ENCODE measurements at regions not wholly inside any gene's neighbourhood (a gene's known extent, or its start where the extent isn't known, plus 50 kb on each side); places are given as distances from the start of the nearest gene placed in this dataset.

- no peak overlapping the region for H3K4me2 ChIP-seq (replicated peaks; ENCODE audit: extremely low read depth, low read length, poor library complexity, severe bottlenecking)
- H4K20me1 ChIP-seq (ENCODE audit: insufficient read depth, low read length), result no peaks in the 10 kb centered on the region
- TF ChIP-seq CTCF (IDR thresholded peaks at IDR 0.05), result no peak
- no peak overlapping the region for H2AFZ ChIP-seq (ENCODE audit: insufficient read depth, low read depth, low read length, poor library complexity, severe bottlenecking)
- no peaks in the 10 kb centered on the region for H3K9me3 ChIP-seq (replicated peaks in 1 of 2; ENCODE audit: control insufficient read depth in 1 of 2, insufficient read depth in 1 of 2, low read length in 2 of 2)
- no peaks in the 10 kb centered on the region for H3K27me3 ChIP-seq (ENCODE audit: control insufficient read depth in 2 of 2, insufficient read depth in 2 of 2, low read length in 2 of 2)
- no peak overlapping the region for H3K27ac Mint-ChIP-seq
- H3K36me3 Mint-ChIP-seq, result no peaks in the 10 kb centered on the region
- H3K27me3 Mint-ChIP-seq (ENCODE audit: low read depth in 3 of 3), result peaks cover 0 to 1% (median 0%) of the 10 kb centered on the region in 3 donors
- no peaks in the 10 kb centered on the region for H3K4me1 Mint-ChIP-seq
- no peak overlapping the region for H3K4me3 Mint-ChIP-seq
- no peak overlapping the region for H3K4me3 ChIP-seq (replicated peaks in 1 of 3; ENCODE audit: low read depth in 2 of 3, low read length in 3 of 3)
- H3K36me3 ChIP-seq (replicated peaks in 1 of 2; ENCODE audit: control insufficient read depth in 1 of 2, insufficient read depth in 2 of 2, low read length in 2 of 2), result no peaks in the 10 kb centered on the region
- H3K9me3 Mint-ChIP-seq, result peaks cover 0 to 6% (median 1%) of the 10 kb centered on the region in 7 donors
- WGBS (ENCODE audit: insufficient coverage), result no CpG with 5 or more reads among the region's 1 CpG
- no peaks in the 10 kb centered on the region for H3K79me2 ChIP-seq (ENCODE audit: insufficient read depth, low read length)
- intact Hi-C loops (cut with micrococcal nuclease), result no loop called here
- no peak overlapping the region for H3K9ac ChIP-seq (ENCODE audit: insufficient read depth, low read length, poor library complexity, severe bottlenecking)
- DNase-seq, result no peak
- H3K4me1 ChIP-seq (ENCODE audit: control insufficient read depth in 1 of 2, insufficient read depth in 2 of 2, low read length in 2 of 2), result no peaks in the 10 kb centered on the region
- no peak overlapping the region for H3K27ac ChIP-seq (ENCODE audit: low read depth in 1 of 2, low read length in 2 of 2)
Measured at GRCh38 chr6:120410586-120410985, 923.7 kb downstream of the TBC1D32 start.

DNA sequence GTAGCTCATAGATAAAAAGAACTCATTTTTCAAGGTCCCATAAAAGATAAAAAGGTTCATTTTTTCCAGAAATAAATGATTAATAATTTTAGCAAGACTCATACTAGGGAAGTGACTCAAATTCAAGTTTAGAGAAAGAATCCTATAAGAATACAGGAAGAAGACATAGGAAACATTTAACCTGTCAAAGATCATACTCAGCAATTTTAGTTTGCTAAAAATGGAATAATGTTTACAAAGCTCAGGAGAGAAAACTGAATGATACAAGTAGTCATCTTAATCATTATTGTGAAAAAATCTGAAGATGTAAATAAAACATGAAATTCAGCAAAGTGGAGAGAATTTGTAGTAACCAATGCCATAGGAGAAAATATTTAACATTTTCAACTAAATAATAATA, 926.6 kb downstream of the TBC1D32 start:
- H3K9me3 ChIP-seq (replicated peaks in 1 of 2; ENCODE audit: control insufficient read depth in 1 of 2, insufficient read depth in 1 of 2, low read length in 2 of 2), result no peaks in the 10 kb centered on the region
- intact Hi-C loops (cut with micrococcal nuclease), result no loop called here
- no peaks in the 10 kb centered on the region for H3K27me3 ChIP-seq (ENCODE audit: control insufficient read depth in 2 of 2, insufficient read depth in 2 of 2, low read length in 2 of 2)
- no peaks in the 10 kb centered on the region for H3K4me1 Mint-ChIP-seq
- no peak overlapping the region for H2AFZ ChIP-seq (ENCODE audit: insufficient read depth, low read depth, low read length, poor library complexity, severe bottlenecking)
- H3K36me3 ChIP-seq (replicated peaks in 1 of 2; ENCODE audit: control insufficient read depth in 1 of 2, insufficient read depth in 2 of 2, low read length in 2 of 2), result no peaks in the 10 kb centered on the region
- H3K79me2 ChIP-seq (ENCODE audit: insufficient read depth, low read length), result no peaks in the 10 kb centered on the region
- H3K4me3 Mint-ChIP-seq, result no peak overlapping the region
- H3K4me3 ChIP-seq (replicated peaks in 1 of 3; ENCODE audit: low read depth in 2 of 3, low read length in 3 of 3), result no peak overlapping the region
- no peaks in the 10 kb centered on the region for H3K36me3 Mint-ChIP-seq
- H3K27ac Mint-ChIP-seq, result no peak overlapping the region
- no peak for TF ChIP-seq CTCF (IDR thresholded peaks at IDR 0.05)
- H3K4me2 ChIP-seq (replicated peaks; ENCODE audit: extremely low read depth, low read length, poor library complexity, severe bottlenecking), result no peak overlapping the region
- H3K27me3 Mint-ChIP-seq (ENCODE audit: low read depth in 3 of 3), result peaks cover 0 to 2% (median 1%) of the 10 kb centered on the region in 3 donors
- H4K20me1 ChIP-seq (ENCODE audit: insufficient read depth, low read length), result no peaks in the 10 kb centered on the region
- DNase-seq, result no peak
- no peaks in the 10 kb centered on the region for H3K4me1 ChIP-seq (ENCODE audit: control insufficient read depth in 1 of 2, insufficient read depth in 2 of 2, low read length in 2 of 2)
- H3K27ac ChIP-seq (ENCODE audit: low read depth in 1 of 2, low read length in 2 of 2), result no peak overlapping the region
- peaks cover 0 to 6% (median 3%) of the 10 kb centered on the region in 7 donors for H3K9me3 Mint-ChIP-seq
- no peak overlapping the region for H3K9ac ChIP-seq (ENCODE audit: insufficient read depth, low read length, poor library complexity, severe bottlenecking)
